SK-N-MC (cell line): ENCODE measurements at regions not wholly inside any gene's neighbourhood (a gene's known extent, or its start where the extent isn't known, plus 50 kb on each side); places are given as distances from the start of the nearest gene placed in this dataset.

ENCODE experiments used
- EZH2 ChIP-seq: fragments of 200-600 bp; sonication (generic); IDR thresholded peaks from one replicate; pipeline ENCODE4 v1.6.1; 2017; ENCODE audit warnings: antibody characterized with exemption
- FOXP2 ChIP-seq: optimal IDR thresholded peaks from 2 replicates; pipeline ENCODE3; 2011; ENCODE audit warnings: mild to moderate bottlenecking, moderate library complexity; ENCODE audit not compliant: insufficient read depth; ENCODE audit errors: extremely low read length, control extremely low read depth
- POLR2AphosphoS5 ChIP-seq: IDR thresholded peaks from 2 replicates; pipeline ENCODE4 v1.6.1; 2012; ENCODE audit warnings: mild to moderate bottlenecking, low read depth, low read length, borderline replicate concordance

DNA sequence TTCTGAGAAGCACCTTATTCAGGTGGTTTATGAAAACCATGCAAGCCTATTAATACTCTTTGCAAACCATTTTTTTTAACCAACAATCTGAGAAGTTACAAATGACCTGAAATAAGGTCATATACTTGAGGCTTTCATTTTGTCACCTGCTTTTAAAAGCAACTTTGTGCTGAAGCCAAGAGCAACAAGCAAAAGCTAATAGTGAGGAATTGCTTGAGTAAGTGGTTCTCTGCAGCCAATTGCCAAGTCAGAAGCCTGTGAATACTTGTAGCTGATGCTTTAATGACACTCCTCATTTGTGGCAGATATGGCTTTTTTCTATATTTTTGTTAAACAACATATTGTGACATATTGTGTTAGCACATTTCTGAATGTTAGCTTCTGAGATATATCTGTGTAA, 126.7 kb upstream of the ZNF608 start:
- TF ChIP-seq EZH2 (no peak), POLR2AphosphoS5 (no peak), FOXP2 (no peak)
